VCaP (cell line): ENCODE measurements at regions not wholly inside any gene's neighbourhood (a gene's known extent, or its start where the extent isn't known, plus 50 kb on each side); places are given as distances from the start of the nearest gene placed in this dataset.

ENCODE experiments used
- H3K27ac ChIP-seq: fragments of 450-650 bp; 2 replicates; pipeline ENCODE4 v1.5.1; 2017
- CTCF ChIP-seq: fragments of 450-650 bp; conservative IDR thresholded peaks from 2 replicates; pipeline ENCODE4 v1.5.1; 2017; ENCODE audit warnings: mild to moderate bottlenecking, moderate library complexity

- no peak for TF ChIP-seq CTCF
- no peak overlapping the region for H3K27ac ChIP-seq
Observed at GRCh38 chr14:42140831-42141279, 534.2 kb downstream of the LRFN5 start.

- TF ChIP-seq CTCF = no peak
Observed at GRCh38 chr14:42140001-42140400, 533.3 kb downstream of the LRFN5 start.

GRCh38 chr14:42138406-42138805, 531.7 kb downstream of the LRFN5 start:
- H3K27ac ChIP-seq = no peak overlapping the region
- TF ChIP-seq CTCF = no peak

More at GRCh38 chr14:42140001-42140400, 533.3 kb downstream of the LRFN5 start:
- H3K27ac ChIP-seq = no peak overlapping the region

GRCh38 chr14:42130815-42131214, 524.1 kb downstream of the LRFN5 start:
- TF ChIP-seq CTCF = no peak
- no peak overlapping the region for H3K27ac ChIP-seq

GRCh38 chr14:42123526-42123925, 516.9 kb downstream of the LRFN5 start:
- no peak for TF ChIP-seq CTCF
- H3K27ac ChIP-seq = no peak overlapping the region

GRCh38 chr14:42113358-42114069, 506.8 kb downstream of the LRFN5 start:
- H3K27ac ChIP-seq = no peak overlapping the region
- no peak for TF ChIP-seq CTCF

- TF ChIP-seq CTCF = no peak
- H3K27ac ChIP-seq = no peak overlapping the region
Observed at GRCh38 chr14:42112108-42112507, 505.4 kb downstream of the LRFN5 start.
